Mesothelial cell of epicardium (in vitro differentiated cells): ENCODE measurements at regions not wholly inside any gene's neighbourhood (a gene's known extent, or its start where the extent isn't known, plus 50 kb on each side); places are given as distances from the start of the nearest gene placed in this dataset.

Experiments used
- DNase-seq, 2 experiments: peaks; one replicate each; pipeline ENCODE4 v3.0.0; 2021; ENCODE audit warnings: low spot score in 2 of 2; ENCODE audit not compliant: unreplicated experiment in 2 of 2
- H3K27ac Mint-ChIP-seq: 2 replicates; pipeline ENCODE4 v1.8.0; 2021; ENCODE audit warnings: mixed read lengths
- H3K27me3 Mint-ChIP-seq: 2 replicates; pipeline ENCODE4 v1.8.0; 2021; ENCODE audit warnings: low read depth, mixed read lengths
- H3K36me3 Mint-ChIP-seq: 2 replicates; pipeline ENCODE4 v1.8.0; 2021; ENCODE audit warnings: mixed read lengths
- H3K4me1 Mint-ChIP-seq: 2 replicates; pipeline ENCODE4 v1.8.0; 2021; ENCODE audit warnings: mixed read lengths
- H3K4me3 Mint-ChIP-seq: 2 replicates; pipeline ENCODE4 v1.8.0; 2021; ENCODE audit warnings: mild to moderate bottlenecking, moderate library complexity, mixed read lengths
- H3K9me3 Mint-ChIP-seq: 2 replicates; pipeline ENCODE4 v1.8.0; 2021; ENCODE audit warnings: mixed read lengths
- CTCF ChIP-seq: fragments of 200-600 bp; sonication (generic); IDR thresholded peaks from one replicate; pipeline ENCODE4 v1.5.0; 2021; ENCODE audit warnings: antibody characterized with exemption; ENCODE audit not compliant: unreplicated experiment

GRCh38 chr18:41693008-41693407 is 262.0 kb upstream of the PIK3C3 start:
- H3K4me1 Mint-ChIP-seq: peaks cover 16% of the 10 kb centered on the region
- no peak overlapping the region for H3K4me3 Mint-ChIP-seq
- DNase-seq: no peak
- no peak overlapping the region for H3K27ac Mint-ChIP-seq
- H3K9me3 Mint-ChIP-seq: no peaks in the 10 kb centered on the region
- no peak for TF ChIP-seq CTCF
- H3K36me3 Mint-ChIP-seq: no peaks in the 10 kb centered on the region
- no peaks in the 10 kb centered on the region for H3K27me3 Mint-ChIP-seq

GRCh38 chr18:41690332-41691127 is 264.5 kb upstream of the PIK3C3 start:
- no peaks in the 10 kb centered on the region for H3K27me3 Mint-ChIP-seq

GRCh38 chr18:41687138-41687537 is 267.9 kb upstream of the PIK3C3 start:
- Mint-ChIP-seq H3K27ac (no peak overlapping the region), H3K36me3 (no peaks in the 10 kb centered on the region), H3K4me1 (no peaks in the 10 kb centered on the region), H3K27me3 (no peaks in the 10 kb centered on the region), H3K4me3 (no peak overlapping the region), H3K9me3 (no peaks in the 10 kb centered on the region)
- TF ChIP-seq CTCF: no peak
- no peak for DNase-seq

More at GRCh38 chr18:41690332-41691127, 264.5 kb upstream of the PIK3C3 start:
- no peak for TF ChIP-seq CTCF
- no peaks in the 10 kb centered on the region for H3K36me3 Mint-ChIP-seq
- H3K9me3 Mint-ChIP-seq: no peaks in the 10 kb centered on the region
- H3K4me3 Mint-ChIP-seq: no peak overlapping the region
- DNase-seq: no peak
- H3K4me1 Mint-ChIP-seq: peaks cover 3% of the 10 kb centered on the region
- no peak overlapping the region for H3K27ac Mint-ChIP-seq

GRCh38 chr18:41681138-41681880 is 273.7 kb upstream of the PIK3C3 start:
- no peak for DNase-seq
- Mint-ChIP-seq H3K4me1 (peaks cover 2% of the 10 kb centered on the region), H3K27ac (no peak overlapping the region), H3K9me3 (no peaks in the 10 kb centered on the region), H3K4me3 (no peak overlapping the region), H3K27me3 (peaks cover 2% of the 10 kb centered on the region), H3K36me3 (no peaks in the 10 kb centered on the region)
- no peak for TF ChIP-seq CTCF

- Mint-ChIP-seq H3K27ac (no peak overlapping the region), H3K4me3 (no peak overlapping the region), H3K4me1 (peaks cover 11% of the 10 kb centered on the region), H3K36me3 (no peaks in the 10 kb centered on the region), H3K9me3 (peaks cover 6% of the 10 kb centered on the region), H3K27me3 (peaks cover 4% of the 10 kb centered on the region)
- DNase-seq: no peak
- TF ChIP-seq CTCF: no peak
Measured at GRCh38 chr18:41674506-41674905, 280.5 kb upstream of the PIK3C3 start.
